ENCODE measurements at regions not wholly inside any gene's neighbourhood (a gene's known extent, or its start where the extent isn't known, plus 50 kb on each side); places are given as distances from the start of the nearest gene placed in this dataset.

- no peak for TF ChIP-seq CTCF (IDR thresholded peaks at IDR 0.05)
- no peak for TF ChIP-seq POLR2A (IDR thresholded peaks at IDR 0.05)
Measured at GRCh38 chr17:73731733-73732132, 87.5 kb upstream of the SDK2 start.
